ENCODE measurements at regions not wholly inside any gene's neighbourhood (a gene's known extent, or its start where the extent isn't known, plus 50 kb on each side); places are given as distances from the start of the nearest gene placed in this dataset.
"Not testable (repeated sequence)": the region's sequence is repeated elsewhere in the genome, so short reads cannot be mapped to it uniquely, and the experiment has no call there.

DNA sequence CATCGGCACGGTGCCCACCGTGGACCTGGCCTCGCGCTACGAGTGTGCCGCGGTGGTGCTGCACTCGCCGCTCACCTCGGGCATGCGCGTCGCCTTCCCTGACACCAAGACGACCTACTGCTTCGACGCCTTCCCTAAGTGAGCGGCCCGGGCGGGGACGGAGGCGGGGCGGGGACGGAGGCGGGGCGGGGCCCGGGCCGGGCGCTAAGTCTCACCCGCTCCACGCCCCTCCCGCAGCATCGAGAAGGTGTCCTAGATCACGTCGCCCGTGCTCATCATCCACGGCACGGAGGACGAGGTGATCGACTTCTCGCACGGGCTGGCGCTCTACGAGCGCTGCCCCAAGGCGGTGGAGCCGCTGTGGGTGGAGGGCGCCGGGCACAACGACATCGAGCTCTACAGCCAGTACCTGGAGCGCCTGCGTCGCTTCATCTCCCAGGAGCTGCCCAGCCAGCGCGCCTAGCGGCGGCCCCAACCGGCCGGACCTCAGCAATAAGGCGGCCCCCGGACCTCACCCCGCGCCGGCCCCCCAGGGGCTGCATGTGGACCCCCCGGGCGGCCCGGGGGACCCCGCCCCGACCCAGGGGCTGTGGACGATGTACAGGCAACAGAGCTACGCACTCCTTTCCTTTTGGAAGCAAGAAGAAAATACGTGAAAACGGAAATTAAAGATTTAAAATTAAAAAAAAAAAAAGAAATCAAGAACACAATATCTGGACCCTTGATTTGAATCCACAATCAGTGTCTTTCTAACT, 198.8 kb downstream of the USP22 start:
- peak; percentile 24 for DNase-seq (ENCODE audit: low spot score)

- not testable (repeated sequence) for DNase-seq (ENCODE audit: low spot score)
These were observed 193.9 kb downstream of the USP22 start for GRCh38 chr17:20848869-20849443.

GRCh38 chr17:20851591-20852238, 191.1 kb downstream of the USP22 start:
- not testable (repeated sequence) for DNase-seq (ENCODE audit: low spot score)

GRCh38 chr17:20852239-20852989, 190.4 kb downstream of the USP22 start:
- DNase-seq (ENCODE audit: low spot score): peak; percentile 21

GRCh38 chr17:20852990-20853370, 189.8 kb downstream of the USP22 start:
- no peak for DNase-seq (ENCODE audit: low spot score)

DNA sequence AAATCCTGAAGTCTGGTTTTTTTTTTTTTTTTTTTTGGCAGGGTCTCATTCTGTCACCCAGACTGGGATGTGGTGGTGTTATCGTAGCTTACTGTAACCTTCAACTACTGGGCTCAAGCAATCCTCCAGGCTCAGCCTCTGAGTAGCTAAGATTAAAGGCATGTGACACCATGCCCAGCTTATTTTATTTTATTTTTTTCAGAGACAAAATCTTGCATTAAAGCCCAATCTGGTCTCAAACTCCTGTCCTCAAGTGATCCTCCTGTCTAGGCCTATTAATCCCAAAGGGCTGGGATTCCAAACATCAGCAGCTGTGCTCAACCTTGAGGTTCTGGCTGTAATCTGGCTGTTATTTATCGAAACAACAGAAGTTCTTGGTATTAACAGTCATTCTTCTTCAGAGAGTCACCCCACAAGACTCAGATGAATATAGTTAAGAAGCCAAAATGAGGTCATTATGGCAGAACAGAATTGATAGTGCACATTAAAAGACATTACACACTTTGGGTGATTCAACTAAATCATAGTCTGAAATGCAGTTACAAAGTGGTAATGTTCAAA, 186.8 kb downstream of the USP22 start:
- not testable (repeated sequence) for DNase-seq (ENCODE audit: low spot score)

GRCh38 chr17:20866444-20867209, 176.2 kb downstream of the USP22 start:
- not testable (repeated sequence) for DNase-seq (ENCODE audit: low spot score)

DNA sequence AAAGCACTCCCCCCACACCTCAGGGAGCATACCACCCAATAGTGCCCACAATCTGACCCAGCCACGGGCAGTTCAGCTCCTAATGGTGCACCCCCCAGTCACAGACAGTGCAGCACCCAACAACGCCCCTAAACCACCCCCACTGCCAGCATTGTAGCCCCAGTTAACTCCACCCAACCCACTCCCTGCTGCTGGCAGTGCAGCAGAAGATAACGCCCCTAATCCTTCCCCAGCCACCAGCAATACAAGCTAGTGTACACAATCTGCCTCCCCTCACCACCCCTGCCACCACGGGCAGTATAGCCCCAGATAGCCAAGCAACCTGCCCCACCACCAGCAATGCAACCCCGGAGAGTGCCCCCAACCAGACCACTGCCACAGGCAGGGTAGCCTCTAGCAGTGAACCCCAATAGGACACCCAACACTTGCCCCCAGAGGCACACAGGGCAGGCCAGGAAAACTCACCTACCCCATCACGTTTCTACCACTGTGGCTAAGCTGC, 175.3 kb downstream of the USP22 start:
- DNase-seq (ENCODE audit: low spot score): not testable (repeated sequence)

GRCh38 chr17:20867938-20868661, 174.7 kb downstream of the USP22 start:
- not testable (repeated sequence) for DNase-seq (ENCODE audit: low spot score)

- not testable (repeated sequence) for DNase-seq (ENCODE audit: low spot score)
These were observed 174.2 kb downstream of the USP22 start for GRCh38 chr17:20868662-20869007.

GRCh38 chr17:20873173-20873572, 169.6 kb downstream of the USP22 start:
- not testable (repeated sequence) for DNase-seq (ENCODE audit: low spot score)

- DNase-seq (ENCODE audit: low spot score): not testable (repeated sequence)
These were observed 169.0 kb downstream of the USP22 start for GRCh38 chr17:20873688-20874328.

- not testable (repeated sequence) for DNase-seq (ENCODE audit: low spot score)
These were observed 165.4 kb downstream of the USP22 start for GRCh38 chr17:20877384-20877783.

GRCh38 chr17:20890338-20890737, 152.5 kb downstream of the USP22 start:
- no peak for DNase-seq (ENCODE audit: low spot score)

GRCh38 chr17:20895426-20895825, 147.4 kb downstream of the USP22 start:
- not testable (repeated sequence) for DNase-seq (ENCODE audit: low spot score)

DNA sequence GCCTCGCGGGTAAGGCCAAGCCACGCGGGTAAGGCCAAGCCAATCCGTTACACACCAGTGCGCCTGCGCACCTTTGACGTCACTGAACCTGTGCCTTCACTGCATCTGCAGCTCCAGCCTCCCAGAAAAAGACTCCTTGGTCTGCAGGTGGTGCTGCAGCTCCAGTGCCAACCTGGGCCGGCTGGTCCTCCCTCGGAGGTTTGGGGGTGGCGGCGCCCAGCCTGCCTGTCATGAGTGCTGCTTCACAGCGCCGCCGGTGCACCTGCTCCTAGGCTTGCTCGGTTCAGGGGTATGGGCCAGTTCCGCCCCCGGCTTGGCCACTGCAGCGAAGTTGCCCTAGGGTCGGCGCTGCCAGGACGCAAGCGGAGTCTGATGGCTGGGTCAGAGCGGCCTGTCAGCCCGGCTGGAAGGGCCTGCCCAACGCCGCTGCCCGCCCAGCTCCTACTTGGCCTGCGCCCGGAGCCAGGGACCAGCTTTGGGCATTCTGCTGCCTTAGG, 146.6 kb downstream of the USP22 start:
- DNase-seq (ENCODE audit: low spot score): no peak

GRCh38 chr17:20898726-20899125, 144.1 kb downstream of the USP22 start:
- DNase-seq (ENCODE audit: low spot score): not testable (repeated sequence)

- DNase-seq (ENCODE audit: low spot score): not testable (repeated sequence)
These were observed 140.3 kb downstream of the USP22 start for GRCh38 chr17:20902496-20902895.

GRCh38 chr17:20903549-20903948, 139.3 kb downstream of the USP22 start:
- not testable (repeated sequence) for DNase-seq (ENCODE audit: low spot score)
